Glutamatergic neuron (in vitro differentiated cells): ENCODE measurements at regions not wholly inside any gene's neighbourhood (a gene's known extent, or its start where the extent isn't known, plus 50 kb on each side); places are given as distances from the start of the nearest gene placed in this dataset.

ENCODE experiments used
- DNase-seq: peaks from one replicate; pipeline ENCODE4 v3.0.0; 2022
- H3K27ac Mint-ChIP-seq: one replicate; pipeline ENCODE4 v1.8.0; 2020; ENCODE audit warnings: mild to moderate bottlenecking, mixed read lengths, inconsistent platforms; ENCODE audit not compliant: unreplicated experiment
- H3K27me3 Mint-ChIP-seq: one replicate; pipeline ENCODE4 v1.8.0; 2020; ENCODE audit warnings: mild to moderate bottlenecking, moderate library complexity, mixed read lengths, inconsistent platforms; ENCODE audit not compliant: unreplicated experiment
- H3K36me3 Mint-ChIP-seq: one replicate; pipeline ENCODE4 v1.8.0; 2020; ENCODE audit warnings: mild to moderate bottlenecking, mixed read lengths, inconsistent platforms; ENCODE audit not compliant: unreplicated experiment
- H3K4me1 Mint-ChIP-seq: one replicate; pipeline ENCODE4 v1.8.0; 2020; ENCODE audit warnings: mild to moderate bottlenecking, low read depth, mixed read lengths, inconsistent platforms; ENCODE audit not compliant: unreplicated experiment
- H3K4me3 Mint-ChIP-seq: one replicate; pipeline ENCODE4 v1.8.0; 2020; ENCODE audit warnings: mild to moderate bottlenecking, mixed read lengths, inconsistent platforms; ENCODE audit not compliant: unreplicated experiment
- H3K9me3 Mint-ChIP-seq: one replicate; pipeline ENCODE4 v1.8.0; 2020; ENCODE audit warnings: mild to moderate bottlenecking, moderate library complexity, mixed read lengths, inconsistent platforms; ENCODE audit not compliant: unreplicated experiment
- CTCF ChIP-seq: fragments of 200-600 bp; sonication (generic); IDR thresholded peaks from one replicate; pipeline ENCODE4 v1.5.0; 2021; ENCODE audit not compliant: partially characterized antibody, unreplicated experiment

GRCh38 chr6:9173229-9173628 lies 737.9 kb upstream of the SLC35B3 start:
- Mint-ChIP-seq H3K9me3 (no peaks in the 10 kb centered on the region), H3K27ac (no peak overlapping the region), H3K36me3 (no peaks in the 10 kb centered on the region), H3K4me3 (no peak overlapping the region), H3K4me1 (no peaks in the 10 kb centered on the region), H3K27me3 (no peaks in the 10 kb centered on the region)
- DNase-seq = no peak
- TF ChIP-seq CTCF = no peak

DNA sequence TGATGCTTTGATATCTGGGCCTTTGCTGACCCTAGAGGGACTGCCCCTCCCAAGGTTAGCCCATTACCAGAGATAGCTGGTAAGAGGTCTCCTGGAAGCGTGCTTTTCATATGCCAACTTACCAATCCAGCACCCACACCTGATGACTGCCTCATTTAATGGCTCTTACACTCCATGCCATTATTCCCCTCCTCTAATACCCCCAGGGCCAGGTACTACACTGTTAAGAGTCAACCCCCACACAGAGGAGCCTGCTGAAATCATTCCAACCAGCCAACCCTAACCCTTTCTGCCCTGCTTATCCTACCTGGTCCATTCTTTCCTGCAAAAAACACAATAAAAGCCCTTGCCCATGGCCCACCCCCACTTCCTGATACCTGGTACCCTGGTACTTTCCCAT lies 736.8 kb upstream of the SLC35B3 start:
- no peaks in the 10 kb centered on the region for H3K27me3 Mint-ChIP-seq
- DNase-seq = no peak

DNA sequence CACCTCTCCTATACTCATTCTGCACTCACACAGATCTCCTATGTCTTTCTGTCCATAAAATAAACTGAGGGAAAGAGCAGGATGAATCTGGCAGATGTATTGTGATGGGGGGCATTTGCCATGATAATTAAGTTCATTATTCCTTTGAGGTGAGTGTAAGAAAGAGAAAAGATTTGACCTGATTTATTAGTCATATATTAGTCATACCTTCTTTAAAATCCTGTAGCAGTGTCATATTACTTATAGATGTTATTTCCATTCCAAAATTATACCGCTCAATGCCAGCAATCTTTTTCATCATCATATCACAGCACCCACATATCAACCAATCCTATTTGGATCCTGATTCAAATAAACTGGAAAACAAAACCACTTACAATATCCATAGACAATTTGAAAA lies 733.3 kb upstream of the SLC35B3 start:
- TF ChIP-seq CTCF = no peak
- no peaks in the 10 kb centered on the region for H3K36me3 Mint-ChIP-seq
- no peak for DNase-seq
- H3K4me3 Mint-ChIP-seq = no peak overlapping the region
- no peaks in the 10 kb centered on the region for H3K9me3 Mint-ChIP-seq
- no peak overlapping the region for H3K27ac Mint-ChIP-seq
- no peaks in the 10 kb centered on the region for H3K4me1 Mint-ChIP-seq
- no peaks in the 10 kb centered on the region for H3K27me3 Mint-ChIP-seq

More for the DNA sequence above, 736.8 kb upstream of the SLC35B3 start:
- Mint-ChIP-seq H3K36me3 (no peaks in the 10 kb centered on the region), H3K4me3 (no peak overlapping the region), H3K27ac (no peak overlapping the region), H3K4me1 (no peaks in the 10 kb centered on the region), H3K9me3 (no peaks in the 10 kb centered on the region)
- TF ChIP-seq CTCF = no peak

DNA sequence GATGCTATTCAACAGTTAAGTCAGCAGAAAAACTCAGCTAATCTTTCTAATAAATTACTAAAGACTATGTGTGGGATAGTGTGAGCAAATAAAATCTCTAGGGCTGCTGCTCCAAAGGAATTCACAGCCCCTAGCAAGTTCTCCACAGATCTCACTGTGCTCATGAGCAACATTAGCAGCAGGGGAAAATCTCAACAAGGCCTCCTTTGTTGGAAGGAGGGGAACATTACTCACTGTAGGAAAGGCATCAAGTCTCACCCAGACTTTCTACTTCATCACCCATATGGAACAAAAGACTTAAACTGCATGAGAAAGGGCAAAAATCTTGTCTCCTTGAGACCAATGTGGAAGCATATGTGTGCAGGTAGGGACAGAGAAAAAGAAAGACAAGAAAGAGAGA lies 726.4 kb upstream of the SLC35B3 start:
- no peaks in the 10 kb centered on the region for H3K36me3 Mint-ChIP-seq
- no peak for TF ChIP-seq CTCF
- no peak overlapping the region for H3K27ac Mint-ChIP-seq
- no peak overlapping the region for H3K4me3 Mint-ChIP-seq
- H3K4me1 Mint-ChIP-seq = no peaks in the 10 kb centered on the region
- no peak for DNase-seq
- H3K9me3 Mint-ChIP-seq = no peaks in the 10 kb centered on the region
- no peaks in the 10 kb centered on the region for H3K27me3 Mint-ChIP-seq

DNA sequence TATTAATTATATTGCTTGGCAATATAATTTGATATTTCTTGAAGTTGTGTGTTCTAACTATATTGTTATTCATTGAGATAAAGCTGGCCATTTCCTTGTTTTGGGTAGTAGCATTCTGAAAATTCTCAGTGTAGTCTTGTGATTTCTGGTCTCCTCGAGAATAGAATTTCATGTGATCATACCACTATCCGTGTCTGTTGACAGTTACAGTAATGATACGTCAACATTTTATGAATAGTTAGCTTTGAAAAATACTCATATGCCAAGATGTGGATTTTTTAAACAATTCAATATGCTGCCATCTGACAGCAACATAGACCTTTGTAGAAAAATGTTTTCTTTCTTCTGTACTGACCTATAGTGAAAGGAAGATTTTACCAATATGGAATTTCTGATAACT lies 723.7 kb upstream of the SLC35B3 start:
- TF ChIP-seq CTCF = no peak
- Mint-ChIP-seq H3K4me1 (no peaks in the 10 kb centered on the region), H3K27ac (no peak overlapping the region), H3K4me3 (no peak overlapping the region), H3K36me3 (no peaks in the 10 kb centered on the region), H3K9me3 (no peaks in the 10 kb centered on the region), H3K27me3 (no peaks in the 10 kb centered on the region)
- DNase-seq = no peak
